HepG2 (cell line): ENCODE measurements at regions not wholly inside any gene's neighbourhood (a gene's known extent, or its start where the extent isn't known, plus 50 kb on each side); places are given as distances from the start of the nearest gene placed in this dataset.

Source experiments
- ATAC-seq: fragments of 200-7000 bp; cut with Tn5 transposase; 3 replicates; pipeline ENCODE4 v1.9.1; 2020; ENCODE audit warnings: mild to moderate bottlenecking, moderate library complexity
- BruUV-seq: library from RNA; stranded (reverse); fragments of 400-500 nt; replicated peaks from 2 replicates; lab custom pipeline; 2021; lab: Mats Ljungman, UMichigan
- CTCF ChIA-PET: fragments of 300-600 bp; formaldehyde crosslinking; extraction: SDS; loops from one replicate; lab custom pipeline; 2021; ENCODE audit warnings: low total read pairs, inconsistent platforms, low intra/inter-chr PET ratio; lab: Yijun Ruan, JAX
- POLR2A ChIA-PET: fragments of 350-600 bp; sonication (Branson Sonifier 250); formaldehyde crosslinking; loops from one replicate; lab custom pipeline; 2020; ENCODE audit warnings: antibody characterized with exemption, inconsistent platforms; lab: Yijun Ruan, JAX
- DNase-seq: peaks from one replicate; pipeline ENCODE4 v3.0.0-alpha.2; 2015; ENCODE audit warnings: low spot score
- FAIRE-seq: peaks from 3 replicates; lab custom pipeline; 2011; peaks lifted over from hg19 to GRCh38; lab: Jason Lieb, UNC
- H2AFZ ChIP-seq: one replicate; pipeline ENCODE4 v1.6.1; 2011; ENCODE audit warnings: low read length, inconsistent platforms
- H3K27ac ChIP-seq: fragments of 300-600 bp; 3 replicates; pipeline ENCODE4 v1.8.0; 2011; ENCODE audit warnings: mixed run types, mild to moderate bottlenecking, mixed read lengths, low read length, inconsistent platforms; ENCODE audit not compliant: insufficient read depth; ENCODE audit errors: extremely low read length
- H3K27me3 ChIP-seq, 2 experiments: fragments of 200-600 bp in 1 of 2; 2 replicates in 1 of 2; 3 replicates in 1 of 2; pipeline versions ENCODE4 v1.6.0 to v1.8.0; 2011; ENCODE audit warnings: low read length in 2 of 2, mild to moderate bottlenecking in 2 of 2, moderate library complexity in 2 of 2, inconsistent platforms in 1 of 2; ENCODE audit not compliant: insufficient read depth in 2 of 2, control insufficient read depth in 1 of 2
- H3K36me3 ChIP-seq, 2 experiments: fragments of 200-600 bp in 1 of 2; replicated peaks in 1 of 2; 2 replicates in 1 of 2; 3 replicates in 1 of 2; pipeline versions ENCODE4 v1.5.1 to v1.8.0; 2011; ENCODE audit warnings: low read length in 2 of 2, inconsistent platforms in 1 of 2; ENCODE audit not compliant: insufficient read depth in 2 of 2, control insufficient read depth in 1 of 2
- H3K4me1 ChIP-seq: 2 replicates; pipeline ENCODE4 v1.5.1; 2012; ENCODE audit warnings: low read length, inconsistent platforms; ENCODE audit not compliant: insufficient read depth
- H3K4me2 ChIP-seq: 2 replicates; pipeline ENCODE4 v1.6.0; 2011; ENCODE audit warnings: low read depth, low read length, inconsistent platforms
- H3K4me3 ChIP-seq, 3 experiments: fragments of 200-600 bp in 1 of 3; sonication (generic), shearing (Covaris generic) in 1 of 3; replicated peaks in 1 of 3; 2 replicates each; pipeline ENCODE4 v1.5.1; 2011 to 2016; ENCODE audit warnings: low read length in 3 of 3, inconsistent platforms in 2 of 3, low read depth in 2 of 3, mild to moderate bottlenecking in 2 of 3, control low read depth in 1 of 3, mixed read lengths in 1 of 3; ENCODE audit not compliant: insufficient read depth in 1 of 3
- H3K79me2 ChIP-seq: one replicate; pipeline ENCODE4 v1.6.1; 2011; ENCODE audit warnings: low read length, inconsistent platforms; ENCODE audit not compliant: insufficient read depth
- H3K9ac ChIP-seq: 2 replicates; pipeline ENCODE4 v1.6.0; 2011; ENCODE audit warnings: mild to moderate bottlenecking, low read depth, low read length, inconsistent platforms; ENCODE audit not compliant: insufficient read depth
- H3K9me3 ChIP-seq: 2 replicates; pipeline ENCODE4 v1.5.1; 2012; ENCODE audit warnings: mild to moderate bottlenecking, low read length
- H4K20me1 ChIP-seq: 2 replicates; pipeline ENCODE4 v1.6.0; 2011; ENCODE audit warnings: inconsistent platforms, mild to moderate bottlenecking, low read length, moderate library complexity; ENCODE audit not compliant: insufficient read depth
- ATM ChIP-seq: fragments of 450-650 bp; IDR thresholded peaks from 2 replicates; pipeline ENCODE4 v1.7.1; 2017; ENCODE audit warnings: mild to moderate bottlenecking, borderline replicate concordance
- ATRX ChIP-seq: sonication (generic); formaldehyde crosslinking; IDR thresholded peaks from 2 replicates; pipeline ENCODE4 v1.4.0; 2020; ENCODE audit warnings: missing genetic modification reagents, borderline replicate concordance
- CHD4 ChIP-seq: fragments of 200-600 bp; sonication (generic); IDR thresholded peaks from 2 replicates; pipeline ENCODE4 v1.7.0; 2017; ENCODE audit warnings: mild to moderate bottlenecking, low read length, borderline replicate concordance
- GABPB1 ChIP-seq: IDR thresholded peaks from 2 replicates; pipeline ENCODE4 v1.6.1; 2016; ENCODE audit warnings: mild to moderate bottlenecking, missing genetic modification reagents, moderate library complexity, missing compliant biosample characterization
- HNF4G ChIP-seq, 2 experiments: sonication (generic) in 1 of 2; formaldehyde crosslinking in 1 of 2; IDR thresholded peaks; 2 replicates each; pipeline versions ENCODE4 v1.4.0 to v1.6.1; 2011 to 2020; ENCODE audit warnings: borderline replicate concordance in 2 of 2, low read depth in 2 of 2, mild to moderate bottlenecking in 2 of 2, low read length in 1 of 2, missing genetic modification reagents in 1 of 2, moderate library complexity in 1 of 2
- KDM1A ChIP-seq: IDR thresholded peaks from 2 replicates; pipeline ENCODE4 v1.6.1; 2016; ENCODE audit warnings: missing compliant biosample characterization
- KLF11 ChIP-seq: IDR thresholded peaks from 2 replicates; pipeline ENCODE4 v1.6.1; 2016; ENCODE audit warnings: missing compliant biosample characterization
- ZFP82 ChIP-seq: sonication (generic); formaldehyde crosslinking; IDR thresholded peaks from 2 replicates; pipeline ENCODE4 v1.5.1; 2020; ENCODE audit warnings: mild to moderate bottlenecking, missing genetic modification reagents, borderline replicate concordance
- ZNF567 ChIP-seq: sonication (generic); formaldehyde crosslinking; IDR thresholded peaks from 2 replicates; pipeline ENCODE4 v1.8.1; 2023; ENCODE audit warnings: mild to moderate bottlenecking, missing genetic modification reagents, borderline replicate concordance
- ZNF570 ChIP-seq: sonication (generic); formaldehyde crosslinking; IDR thresholded peaks from 2 replicates; pipeline ENCODE4 v1.4.0; 2020; ENCODE audit warnings: mild to moderate bottlenecking, missing genetic modification reagents, borderline replicate concordance
- ZNF709 ChIP-seq: sonication (generic); formaldehyde crosslinking; IDR thresholded peaks from 2 replicates; pipeline ENCODE4 v1.5.0; 2020; ENCODE audit warnings: mild to moderate bottlenecking, missing genetic modification reagents
- WGBS: methylation state at CpG from one replicate; pipeline ENCODE4 v1.1.6; 2017; ENCODE audit warnings: low lambda C conversion rate; 5-methylcytosine and 5-hydroxymethylcytosine counted together
- in situ Hi-C: cut with HindIII; loops from 2 replicates; pipeline ENCODE4 v1.10.0; 2017; ENCODE audit warnings: low pct_unique_long_range_greater_than_20kb; ENCODE audit not compliant: extremely low pct_ligation_motif_present
- intact Hi-C: fragments of 100-400 bp; cut with micrococcal nuclease; formaldehyde crosslinking; loops from one replicate; pipeline ENCODE4 v1.10.0; 2022; ENCODE audit not compliant: unreplicated experiment
- TF ChIP-seq, protein P1 (sequence below): sonication (generic); formaldehyde crosslinking; IDR thresholded peaks from 2 replicates; pipeline ENCODE4 v1.5.0; 2020; ENCODE audit warnings: missing genetic modification reagents
- TF ChIP-seq, protein P2 (sequence below): sonication (generic); formaldehyde crosslinking; IDR thresholded peaks from 2 replicates; pipeline ENCODE4; 2020; ENCODE audit warnings: missing genetic modification reagents, mild to moderate bottlenecking, borderline replicate concordance
- TF ChIP-seq, protein P3 (sequence below): sonication (generic); formaldehyde crosslinking; IDR thresholded peaks from 2 replicates; pipeline ENCODE4 v1.8.0; 2022; ENCODE audit warnings: mild to moderate bottlenecking, missing genetic modification reagents, moderate library complexity

DNA sequence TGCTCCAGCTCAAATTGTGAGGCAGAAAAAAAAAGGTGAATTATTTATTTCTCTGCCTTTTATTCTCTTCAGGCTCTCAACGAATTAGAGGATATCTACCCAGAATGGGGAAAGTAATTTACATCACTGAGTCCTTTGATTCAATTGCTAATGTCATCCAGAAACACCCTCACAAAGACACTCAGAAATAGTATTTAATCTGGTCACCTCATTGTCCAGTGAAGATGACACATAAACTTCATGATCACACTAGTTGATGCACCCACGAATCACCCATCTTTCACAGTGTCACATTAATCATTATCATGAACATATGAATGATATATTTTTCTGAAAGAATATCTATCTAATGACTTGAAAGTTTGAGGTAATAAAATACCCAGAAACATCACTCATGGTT is 868.5 kb downstream of the BRINP3 start:
- Histone ChIP-seq H3K4me2 (no peak overlapping the region), H3K27ac (no peak overlapping the region), H3K27me3 (no peaks in the 10 kb centered on the region), H3K9me3 (no peaks in the 10 kb centered on the region), H3K9ac (no peak overlapping the region), H3K4me3 (no peak overlapping the region), H3K4me1 (no peaks in the 10 kb centered on the region), H3K79me2 (no peaks in the 10 kb centered on the region), H4K20me1 (no peaks in the 10 kb centered on the region), H3K36me3 (no peaks in the 10 kb centered on the region), H2AFZ (no peak overlapping the region)
- in situ Hi-C loops (no loop called here), intact Hi-C loops (no loop called here)
- DNase-seq (no peak), FAIRE-seq (no peak), ATAC-seq (no peak)
- ChIA-PET POLR2A (no interaction called here), CTCF (no interaction called here)
- no TSS peak for BruUV-seq
- 3% methylated on average over 2 of the region's 2 CpGs for whole genome bisulfite sequencing
- TF ChIP-seq ZNF567 (no peak), ZNF709 (no peak), ZFP82 (no peak), KDM1A (no peak), KLF11 (CRISPR knock-in tag) (no peak), ATM (no peak), ZNF570 (CRISPR knock-in tag) (no peak), ATRX (CRISPR knock-in tag) (no peak), GABPB1 (CRISPR knock-in tag) (no peak), CHD4 (no peak), HNF4G (IDR thresholded peaks at IDR 0.05; ENCODE audit: borderline replicate concordance, low read depth, low read length) (no peak), HNF4G (CRISPR knock-in tag; IDR thresholded peaks at IDR 0.05; ENCODE audit: borderline replicate concordance, low read depth) (no peak)
- TF ChIP-seq, protein P1, sequence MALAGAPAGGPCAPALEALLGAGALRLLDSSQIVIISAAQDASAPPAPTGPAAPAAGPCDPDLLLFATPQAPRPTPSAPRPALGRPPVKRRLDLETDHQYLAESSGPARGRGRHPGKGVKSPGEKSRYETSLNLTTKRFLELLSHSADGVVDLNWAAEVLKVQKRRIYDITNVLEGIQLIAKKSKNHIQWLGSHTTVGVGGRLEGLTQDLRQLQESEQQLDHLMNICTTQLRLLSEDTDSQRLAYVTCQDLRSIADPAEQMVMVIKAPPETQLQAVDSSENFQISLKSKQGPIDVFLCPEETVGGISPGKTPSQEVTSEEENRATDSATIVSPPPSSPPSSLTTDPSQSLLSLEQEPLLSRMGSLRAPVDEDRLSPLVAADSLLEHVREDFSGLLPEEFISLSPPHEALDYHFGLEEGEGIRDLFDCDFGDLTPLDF, result no peak
- TF ChIP-seq, protein P2, sequence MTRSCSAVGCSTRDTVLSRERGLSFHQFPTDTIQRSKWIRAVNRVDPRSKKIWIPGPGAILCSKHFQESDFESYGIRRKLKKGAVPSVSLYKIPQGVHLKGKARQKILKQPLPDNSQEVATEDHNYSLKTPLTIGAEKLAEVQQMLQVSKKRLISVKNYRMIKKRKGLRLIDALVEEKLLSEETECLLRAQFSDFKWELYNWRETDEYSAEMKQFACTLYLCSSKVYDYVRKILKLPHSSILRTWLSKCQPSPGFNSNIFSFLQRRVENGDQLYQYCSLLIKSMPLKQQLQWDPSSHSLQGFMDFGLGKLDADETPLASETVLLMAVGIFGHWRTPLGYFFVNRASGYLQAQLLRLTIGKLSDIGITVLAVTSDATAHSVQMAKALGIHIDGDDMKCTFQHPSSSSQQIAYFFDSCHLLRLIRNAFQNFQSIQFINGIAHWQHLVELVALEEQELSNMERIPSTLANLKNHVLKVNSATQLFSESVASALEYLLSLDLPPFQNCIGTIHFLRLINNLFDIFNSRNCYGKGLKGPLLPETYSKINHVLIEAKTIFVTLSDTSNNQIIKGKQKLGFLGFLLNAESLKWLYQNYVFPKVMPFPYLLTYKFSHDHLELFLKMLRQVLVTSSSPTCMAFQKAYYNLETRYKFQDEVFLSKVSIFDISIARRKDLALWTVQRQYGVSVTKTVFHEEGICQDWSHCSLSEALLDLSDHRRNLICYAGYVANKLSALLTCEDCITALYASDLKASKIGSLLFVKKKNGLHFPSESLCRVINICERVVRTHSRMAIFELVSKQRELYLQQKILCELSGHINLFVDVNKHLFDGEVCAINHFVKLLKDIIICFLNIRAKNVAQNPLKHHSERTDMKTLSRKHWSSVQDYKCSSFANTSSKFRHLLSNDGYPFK (CRISPR knock-in tag), result no peak
- TF ChIP-seq, protein P3, sequence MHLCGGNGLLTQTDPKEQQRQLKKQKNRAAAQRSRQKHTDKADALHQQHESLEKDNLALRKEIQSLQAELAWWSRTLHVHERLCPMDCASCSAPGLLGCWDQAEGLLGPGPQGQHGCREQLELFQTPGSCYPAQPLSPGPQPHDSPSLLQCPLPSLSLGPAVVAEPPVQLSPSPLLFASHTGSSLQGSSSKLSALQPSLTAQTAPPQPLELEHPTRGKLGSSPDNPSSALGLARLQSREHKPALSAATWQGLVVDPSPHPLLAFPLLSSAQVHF (CRISPR knock-in tag), result no peak
